ENCODE measurements at regions not wholly inside any gene's neighbourhood (a gene's known extent, or its start where the extent isn't known, plus 50 kb on each side); places are given as distances from the start of the nearest gene placed in this dataset.

DNA sequence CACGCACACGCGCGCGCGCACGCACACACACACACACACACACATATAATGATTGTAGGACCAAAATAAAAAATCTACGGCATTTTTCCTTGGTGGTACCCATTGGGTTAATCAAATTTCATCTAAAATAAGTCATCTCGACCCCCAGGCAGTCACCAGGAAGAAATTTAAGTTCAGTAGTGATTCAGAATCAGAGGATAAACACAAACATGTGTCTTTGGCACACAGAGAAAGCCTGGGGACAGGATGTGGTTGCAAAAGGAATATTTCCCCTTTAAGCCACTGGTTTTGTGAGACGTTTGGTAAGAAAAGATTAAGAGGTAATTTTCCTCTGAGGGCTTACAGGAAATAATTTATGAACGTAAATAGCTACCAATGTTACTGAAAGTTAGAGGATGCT lies 171.6 kb upstream of the PIEZO2 start:
- Histone ChIP-seq H3K4me3 (ENCODE audit: low read depth, low read length) (no peak overlapping the region), H3K4me1 (ENCODE audit: control insufficient read depth, insufficient read depth, low read length) (peaks cover 13% of the 10 kb centered on the region), H3K36me3 (ENCODE audit: control insufficient read depth in 2 of 2, insufficient read depth in 1 of 2, low read length in 2 of 2) (no peaks in the 10 kb centered on the region), H3K9me3 (ENCODE audit: control insufficient read depth, insufficient read depth, low read depth, low read length) (no peaks in the 10 kb centered on the region), H3K27ac (ENCODE audit: extremely low read depth, low read depth, low read length) (no peak overlapping the region)
- ChIA-PET CTCF (interaction anchor here (0.7 to 1.8 kb wide), 2 partner anchors 10 to 445 kb away, joined by 7 to 15 read pairs; no protein-coding TSS in a partner anchor), POLR2A (no interaction called here)
- no peak for TF ChIP-seq ZNF133 (tag by site-specific recombination; IDR thresholded peaks at IDR 0.05)
- TF ChIP-seq ZNF157 (tag by site-specific recombination; IDR thresholded peaks at IDR 0.05): no peak
- TF ChIP-seq ZNF214 (tag by site-specific recombination; IDR thresholded peaks at IDR 0.05; ENCODE audit: borderline replicate concordance): no peak
- TF ChIP-seq PRDM1 (tag by site-specific recombination; IDR thresholded peaks at IDR 0.05): no peak
- no peak for TF ChIP-seq ZNF621 (tag by site-specific recombination; IDR thresholded peaks at IDR 0.05)
- no peak for TF ChIP-seq HOXD13 (CRISPR knock-in tag; IDR thresholded peaks at IDR 0.05; ENCODE audit: borderline replicate concordance)

GRCh38 chr18:11316546-11316945 lies 167.2 kb upstream of the PIEZO2 start:
- POLR2A ChIA-PET: no interaction called here
- no peaks in the 10 kb centered on the region for H3K4me1 ChIP-seq (ENCODE audit: control insufficient read depth, insufficient read depth, low read length)
- no peak overlapping the region for H3K27ac ChIP-seq (ENCODE audit: extremely low read depth, low read depth, low read length)
- no peak for TF ChIP-seq ZNF155 (tag by site-specific recombination; IDR thresholded peaks at IDR 0.05)
- TF ChIP-seq ZNF292 (tag by site-specific recombination; IDR thresholded peaks at IDR 0.05; ENCODE audit: borderline replicate concordance, low read depth): no peak
- no peak for TF ChIP-seq ZNF121 (tag by site-specific recombination; IDR thresholded peaks at IDR 0.05)
- TF ChIP-seq, protein P1, sequence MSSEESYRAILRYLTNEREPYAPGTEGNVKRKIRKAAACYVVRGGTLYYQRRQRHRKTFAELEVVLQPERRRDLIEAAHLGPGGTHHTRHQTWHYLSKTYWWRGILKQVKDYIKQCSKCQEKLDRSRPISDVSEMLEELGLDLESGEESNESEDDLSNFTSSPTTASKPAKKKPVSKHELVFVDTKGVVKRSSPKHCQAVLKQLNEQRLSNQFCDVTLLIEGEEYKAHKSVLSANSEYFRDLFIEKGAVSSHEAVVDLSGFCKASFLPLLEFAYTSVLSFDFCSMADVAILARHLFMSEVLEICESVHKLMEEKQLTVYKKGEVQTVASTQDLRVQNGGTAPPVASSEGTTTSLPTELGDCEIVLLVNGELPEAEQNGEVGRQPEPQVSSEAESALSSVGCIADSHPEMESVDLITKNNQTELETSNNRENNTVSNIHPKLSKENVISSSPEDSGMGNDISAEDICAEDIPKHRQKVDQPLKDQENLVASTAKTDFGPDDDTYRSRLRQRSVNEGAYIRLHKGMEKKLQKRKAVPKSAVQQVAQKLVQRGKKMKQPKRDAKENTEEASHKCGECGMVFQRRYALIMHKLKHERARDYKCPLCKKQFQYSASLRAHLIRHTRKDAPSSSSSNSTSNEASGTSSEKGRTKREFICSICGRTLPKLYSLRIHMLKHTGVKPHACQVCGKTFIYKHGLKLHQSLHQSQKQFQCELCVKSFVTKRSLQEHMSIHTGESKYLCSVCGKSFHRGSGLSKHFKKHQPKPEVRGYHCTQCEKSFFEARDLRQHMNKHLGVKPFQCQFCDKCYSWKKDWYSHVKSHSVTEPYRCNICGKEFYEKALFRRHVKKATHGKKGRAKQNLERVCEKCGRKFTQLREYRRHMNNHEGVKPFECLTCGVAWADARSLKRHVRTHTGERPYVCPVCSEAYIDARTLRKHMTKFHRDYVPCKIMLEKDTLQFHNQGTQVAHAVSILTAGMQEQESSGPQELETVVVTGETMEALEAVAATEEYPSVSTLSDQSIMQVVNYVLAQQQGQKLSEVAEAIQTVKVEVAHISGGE (tag by site-specific recombination; conservative IDR thresholded peaks at IDR 0.05; ENCODE audit: low read depth): no peak
- TF ChIP-seq ZNF670 (tag by site-specific recombination; IDR thresholded peaks at IDR 0.05; ENCODE audit: low read depth): no peak
- TF ChIP-seq, protein P2, sequence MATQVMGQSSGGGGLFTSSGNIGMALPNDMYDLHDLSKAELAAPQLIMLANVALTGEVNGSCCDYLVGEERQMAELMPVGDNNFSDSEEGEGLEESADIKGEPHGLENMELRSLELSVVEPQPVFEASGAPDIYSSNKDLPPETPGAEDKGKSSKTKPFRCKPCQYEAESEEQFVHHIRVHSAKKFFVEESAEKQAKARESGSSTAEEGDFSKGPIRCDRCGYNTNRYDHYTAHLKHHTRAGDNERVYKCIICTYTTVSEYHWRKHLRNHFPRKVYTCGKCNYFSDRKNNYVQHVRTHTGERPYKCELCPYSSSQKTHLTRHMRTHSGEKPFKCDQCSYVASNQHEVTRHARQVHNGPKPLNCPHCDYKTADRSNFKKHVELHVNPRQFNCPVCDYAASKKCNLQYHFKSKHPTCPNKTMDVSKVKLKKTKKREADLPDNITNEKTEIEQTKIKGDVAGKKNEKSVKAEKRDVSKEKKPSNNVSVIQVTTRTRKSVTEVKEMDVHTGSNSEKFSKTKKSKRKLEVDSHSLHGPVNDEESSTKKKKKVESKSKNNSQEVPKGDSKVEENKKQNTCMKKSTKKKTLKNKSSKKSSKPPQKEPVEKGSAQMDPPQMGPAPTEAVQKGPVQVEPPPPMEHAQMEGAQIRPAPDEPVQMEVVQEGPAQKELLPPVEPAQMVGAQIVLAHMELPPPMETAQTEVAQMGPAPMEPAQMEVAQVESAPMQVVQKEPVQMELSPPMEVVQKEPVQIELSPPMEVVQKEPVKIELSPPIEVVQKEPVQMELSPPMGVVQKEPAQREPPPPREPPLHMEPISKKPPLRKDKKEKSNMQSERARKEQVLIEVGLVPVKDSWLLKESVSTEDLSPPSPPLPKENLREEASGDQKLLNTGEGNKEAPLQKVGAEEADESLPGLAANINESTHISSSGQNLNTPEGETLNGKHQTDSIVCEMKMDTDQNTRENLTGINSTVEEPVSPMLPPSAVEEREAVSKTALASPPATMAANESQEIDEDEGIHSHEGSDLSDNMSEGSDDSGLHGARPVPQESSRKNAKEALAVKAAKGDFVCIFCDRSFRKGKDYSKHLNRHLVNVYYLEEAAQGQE (tag by site-specific recombination; IDR thresholded peaks at IDR 0.05): no peak
- TF ChIP-seq SP7 (tag by site-specific recombination; IDR thresholded peaks at IDR 0.05): no peak
- no peak for TF ChIP-seq ZNF146 (tag by site-specific recombination; IDR thresholded peaks at IDR 0.05)
- TF ChIP-seq ZNF398 (tag by site-specific recombination; IDR thresholded peaks at IDR 0.05): no peak
- no peak for TF ChIP-seq ZNF639 (tag by site-specific recombination; IDR thresholded peaks at IDR 0.05)
- TF ChIP-seq ZNF544 (tag by site-specific recombination; IDR thresholded peaks at IDR 0.05): no peak
- no peak for TF ChIP-seq ZNF558 (tag by site-specific recombination; IDR thresholded peaks at IDR 0.05)
- no peaks in the 10 kb centered on the region for H3K9me3 ChIP-seq (ENCODE audit: control insufficient read depth, insufficient read depth, low read depth, low read length)
- no peaks in the 10 kb centered on the region for H3K36me3 ChIP-seq (ENCODE audit: control insufficient read depth in 2 of 2, insufficient read depth in 1 of 2, low read length in 2 of 2)
- CTCF ChIA-PET: interaction anchor here (0.6 to 1.2 kb wide), 2 partner anchors 23 to 236 kb away, joined by 3 to 4 read pairs; no protein-coding TSS in a partner anchor
- no peak overlapping the region for H3K4me3 ChIP-seq (ENCODE audit: low read depth, low read length)
